GM10266 (cell line): ENCODE measurements at regions not wholly inside any gene's neighbourhood (a gene's known extent, or its start where the extent isn't known, plus 50 kb on each side); places are given as distances from the start of the nearest gene placed in this dataset.
"Not testable (repeated sequence)": the region's sequence is repeated elsewhere in the genome, so short reads cannot be mapped to it uniquely, and the experiment has no call there.

Experiments
- DNase-seq: peaks from one replicate; pipeline ENCODE4 v3.0.0; 2012; ENCODE audit errors: extremely low spot score
- CTCF ChIP-seq: IDR thresholded peaks from 2 replicates; pipeline ENCODE4 v1.5.1; 2012; ENCODE audit warnings: mild to moderate bottlenecking, low read depth; ENCODE audit not compliant: control insufficient read depth, insufficient read depth; ENCODE audit errors: missing control alignments

- DNase-seq: no peak
- TF ChIP-seq CTCF: no peak
Observed at GRCh38 chr2:193156480-193156879, 961.7 kb upstream of the TMEFF2 start.

- DNase-seq: no peak
- no peak for TF ChIP-seq CTCF
Observed at GRCh38 chr2:193154076-193154475, 959.3 kb upstream of the TMEFF2 start.

- TF ChIP-seq CTCF: no peak
- DNase-seq: no peak
Observed at GRCh38 chr2:193153576-193153975, 958.8 kb upstream of the TMEFF2 start.

- DNase-seq: not testable (repeated sequence)
Observed at GRCh38 chr2:193142467-193142866, 947.7 kb upstream of the TMEFF2 start.

- TF ChIP-seq CTCF: no peak
- DNase-seq: no peak
Observed at GRCh38 chr2:193141998-193142397, 947.3 kb upstream of the TMEFF2 start.

GRCh38 chr2:193140895-193141294, 946.2 kb upstream of the TMEFF2 start:
- DNase-seq: not testable (repeated sequence)

- no peak for TF ChIP-seq CTCF
- DNase-seq: no peak
Observed at GRCh38 chr2:193124815-193125214, 930.1 kb upstream of the TMEFF2 start.

GRCh38 chr2:193114827-193115226, 920.1 kb upstream of the TMEFF2 start:
- no peak for TF ChIP-seq CTCF

More at GRCh38 chr2:193114827-193115226, 920.1 kb upstream of the TMEFF2 start:
- DNase-seq: no peak
